ENCODE measurements at regions not wholly inside any gene's neighbourhood (a gene's known extent, or its start where the extent isn't known, plus 50 kb on each side); places are given as distances from the start of the nearest gene placed in this dataset.

DNA sequence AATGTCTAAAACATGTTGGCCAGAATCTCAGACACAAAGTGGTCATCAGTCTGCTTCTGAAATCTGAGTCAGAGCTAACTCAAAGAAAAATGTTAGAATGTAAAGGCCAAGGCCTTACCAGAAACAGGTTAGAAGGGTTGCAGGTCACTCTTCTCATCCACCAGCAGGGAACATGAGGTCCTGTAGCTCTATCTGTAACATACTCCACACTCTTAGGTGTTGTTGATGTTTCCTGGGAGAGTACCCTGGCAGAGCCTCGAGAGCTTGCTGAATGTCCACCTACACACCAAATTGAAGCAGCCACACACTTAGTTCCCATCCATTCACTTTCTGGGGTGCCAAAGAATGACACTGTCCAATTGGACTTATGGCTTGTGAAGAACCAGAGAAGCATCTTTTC, 76.6 kb upstream of the INPP4B start:
- Histone ChIP-seq H3F3A (ENCODE audit: insufficient read depth, low read length) (no peaks in the 10 kb centered on the region), H3K4me2 (ENCODE audit: low read depth, low read length) (no peak overlapping the region), H4K20me1 (ENCODE audit: insufficient read depth, low read length) (no peaks in the 10 kb centered on the region), H2AFZ (ENCODE audit: low read length) (no peak overlapping the region), H3K4me1 (ENCODE audit: low read length) (no peaks in the 10 kb centered on the region), H3K79me2 (ENCODE audit: low read length) (no peaks in the 10 kb centered on the region), H3K9ac (ENCODE audit: low read length) (no peak overlapping the region), H3K36me3 (replicated peaks; ENCODE audit: insufficient read depth, low read length) (no peaks in the 10 kb centered on the region), H3K27ac (ENCODE audit: low read length) (no peak overlapping the region), H3K9me3 (replicated peaks; ENCODE audit: insufficient read depth, low read length) (no peaks in the 10 kb centered on the region), H3K4me3 (ENCODE audit: low read length) (no peak overlapping the region), H3K27me3 (replicated peaks; ENCODE audit: insufficient read depth, low read length) (no peaks in the 10 kb centered on the region), H3K9me2 (replicated peaks; ENCODE audit: insufficient read depth, low read length) (no peaks in the 10 kb centered on the region)
- DNase-seq = no peak
- TF ChIP-seq EZH2 (optimal IDR thresholded peaks at IDR 0.05; ENCODE audit: low read depth, low read length) = no peak
- TF ChIP-seq EZH2phosphoT487 (IDR thresholded peaks at IDR 0.05; ENCODE audit: low read length) = no peak
- TF ChIP-seq, protein P1, sequence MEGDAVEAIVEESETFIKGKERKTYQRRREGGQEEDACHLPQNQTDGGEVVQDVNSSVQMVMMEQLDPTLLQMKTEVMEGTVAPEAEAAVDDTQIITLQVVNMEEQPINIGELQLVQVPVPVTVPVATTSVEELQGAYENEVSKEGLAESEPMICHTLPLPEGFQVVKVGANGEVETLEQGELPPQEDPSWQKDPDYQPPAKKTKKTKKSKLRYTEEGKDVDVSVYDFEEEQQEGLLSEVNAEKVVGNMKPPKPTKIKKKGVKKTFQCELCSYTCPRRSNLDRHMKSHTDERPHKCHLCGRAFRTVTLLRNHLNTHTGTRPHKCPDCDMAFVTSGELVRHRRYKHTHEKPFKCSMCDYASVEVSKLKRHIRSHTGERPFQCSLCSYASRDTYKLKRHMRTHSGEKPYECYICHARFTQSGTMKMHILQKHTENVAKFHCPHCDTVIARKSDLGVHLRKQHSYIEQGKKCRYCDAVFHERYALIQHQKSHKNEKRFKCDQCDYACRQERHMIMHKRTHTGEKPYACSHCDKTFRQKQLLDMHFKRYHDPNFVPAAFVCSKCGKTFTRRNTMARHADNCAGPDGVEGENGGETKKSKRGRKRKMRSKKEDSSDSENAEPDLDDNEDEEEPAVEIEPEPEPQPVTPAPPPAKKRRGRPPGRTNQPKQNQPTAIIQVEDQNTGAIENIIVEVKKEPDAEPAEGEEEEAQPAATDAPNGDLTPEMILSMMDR (IDR thresholded peaks at IDR 0.05; ENCODE audit: low read length) = no peak

DNA sequence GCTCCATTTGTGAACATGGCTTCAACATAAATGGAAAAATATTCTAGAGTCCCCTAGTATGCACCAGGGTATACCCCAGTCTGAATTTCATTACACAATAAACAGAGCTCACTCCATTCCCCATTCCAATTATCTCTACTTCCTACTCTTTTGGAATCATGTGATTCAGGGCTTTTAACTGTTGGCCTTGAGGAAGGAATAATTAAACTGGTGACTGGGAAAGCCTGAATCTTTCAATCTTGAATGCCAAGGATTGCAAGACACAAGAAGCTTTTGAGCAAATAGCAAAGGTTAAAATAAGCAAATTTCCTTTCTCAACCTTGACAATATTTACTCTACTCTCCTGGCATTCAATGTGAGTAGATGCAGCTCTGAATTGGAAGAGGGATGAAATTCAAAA, 77.5 kb upstream of the INPP4B start:
- H2AFZ ChIP-seq (ENCODE audit: low read length) = no peak overlapping the region
- no peaks in the 10 kb centered on the region for H4K20me1 ChIP-seq (ENCODE audit: insufficient read depth, low read length)
- no peak overlapping the region for H3K4me2 ChIP-seq (ENCODE audit: low read depth, low read length)
- no peaks in the 10 kb centered on the region for H3K36me3 ChIP-seq (replicated peaks; ENCODE audit: insufficient read depth, low read length)
- H3K9me2 ChIP-seq (replicated peaks; ENCODE audit: insufficient read depth, low read length) = no peaks in the 10 kb centered on the region
- no peaks in the 10 kb centered on the region for H3K27me3 ChIP-seq (replicated peaks; ENCODE audit: insufficient read depth, low read length)
- H3F3A ChIP-seq (ENCODE audit: insufficient read depth, low read length) = no peaks in the 10 kb centered on the region
- no peaks in the 10 kb centered on the region for H3K79me2 ChIP-seq (ENCODE audit: low read length)
- H3K4me1 ChIP-seq (ENCODE audit: low read length) = no peaks in the 10 kb centered on the region
- no peak overlapping the region for H3K9ac ChIP-seq (ENCODE audit: low read length)
- H3K4me3 ChIP-seq (ENCODE audit: low read length) = no peak overlapping the region
- TF ChIP-seq EZH2phosphoT487 (IDR thresholded peaks at IDR 0.05; ENCODE audit: low read length) (no peak), EZH2 (optimal IDR thresholded peaks at IDR 0.05; ENCODE audit: low read depth, low read length) (no peak)
- TF ChIP-seq, protein P1 (IDR thresholded peaks at IDR 0.05; ENCODE audit: low read length) = no peak
- no peak overlapping the region for H3K27ac ChIP-seq (ENCODE audit: low read length)
- DNase-seq = no peak
- no peaks in the 10 kb centered on the region for H3K9me3 ChIP-seq (replicated peaks; ENCODE audit: insufficient read depth, low read length)

DNA sequence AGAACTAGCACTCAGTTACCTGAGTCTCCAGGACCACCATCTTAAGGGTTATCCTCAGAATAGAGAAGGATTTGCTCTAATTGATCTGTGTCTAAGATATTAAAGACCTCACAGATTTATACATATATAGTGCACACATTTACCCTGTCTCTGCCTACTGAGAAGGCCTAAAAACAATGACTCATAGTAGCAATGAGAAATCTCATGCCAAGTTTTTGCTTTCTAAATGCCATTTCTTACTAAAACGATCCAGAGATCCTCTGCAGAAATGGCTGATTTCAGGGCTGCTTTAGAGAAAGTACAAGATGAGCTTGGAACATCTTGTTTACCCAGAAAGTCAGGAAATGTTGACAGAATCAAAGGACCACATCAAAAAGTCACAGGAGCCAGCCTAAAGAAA, 79.1 kb upstream of the INPP4B start:
- Histone ChIP-seq H3K9ac (ENCODE audit: low read length) (no peak overlapping the region), H3K79me2 (ENCODE audit: low read length) (no peaks in the 10 kb centered on the region), H3F3A (ENCODE audit: insufficient read depth, low read length) (no peaks in the 10 kb centered on the region), H3K4me3 (ENCODE audit: low read length) (no peak overlapping the region), H4K20me1 (ENCODE audit: insufficient read depth, low read length) (no peaks in the 10 kb centered on the region), H3K27me3 (replicated peaks; ENCODE audit: insufficient read depth, low read length) (no peaks in the 10 kb centered on the region), H2AFZ (ENCODE audit: low read length) (no peak overlapping the region), H3K4me1 (ENCODE audit: low read length) (no peaks in the 10 kb centered on the region), H3K4me2 (ENCODE audit: low read depth, low read length) (no peak overlapping the region), H3K9me2 (replicated peaks; ENCODE audit: insufficient read depth, low read length) (no peaks in the 10 kb centered on the region), H3K27ac (ENCODE audit: low read length) (no peak overlapping the region), H3K9me3 (replicated peaks; ENCODE audit: insufficient read depth, low read length) (no peaks in the 10 kb centered on the region), H3K36me3 (replicated peaks; ENCODE audit: insufficient read depth, low read length) (no peaks in the 10 kb centered on the region)
- DNase-seq = no peak
- TF ChIP-seq, protein P1 (IDR thresholded peaks at IDR 0.05; ENCODE audit: low read length) = no peak
- TF ChIP-seq EZH2 (optimal IDR thresholded peaks at IDR 0.05; ENCODE audit: low read depth, low read length) = no peak
- TF ChIP-seq EZH2phosphoT487 (IDR thresholded peaks at IDR 0.05; ENCODE audit: low read length) = no peak

Measured in MM.1S (cell line).